ENCODE measurements at regions not wholly inside any gene's neighbourhood (a gene's known extent, or its start where the extent isn't known, plus 50 kb on each side); places are given as distances from the start of the nearest gene placed in this dataset.
A peak's percentile ranks its signal among the peaks of the same experiment; 100 is the strongest.

GRCh38 chr15:98123834-98124233 lies 163.3 kb downstream of the ARRDC4 start:
- Histone ChIP-seq H3K4me3 (ENCODE audit: low read length) (peak overlapping the region; percentile 28), H3K27me3 (replicated peaks; ENCODE audit: control insufficient read depth, insufficient read depth, low read length) (no peaks in the 10 kb centered on the region), H3K9me3 (ENCODE audit: control insufficient read depth, low read length) (no peaks in the 10 kb centered on the region), H3K4me1 (ENCODE audit: control insufficient read depth, insufficient read depth, low read length) (peaks cover 46% of the 10 kb centered on the region), H3K9ac (ENCODE audit: low read length) (no peak overlapping the region), H3K36me3 (ENCODE audit: control insufficient read depth, insufficient read depth, low read length, severe bottlenecking) (no peaks in the 10 kb centered on the region)
- DNase-seq (ENCODE audit: low read depth): no peak

- no peak for DNase-seq (ENCODE audit: low read depth)
- H3K4me1 ChIP-seq (ENCODE audit: control insufficient read depth, insufficient read depth, low read length): peaks cover 46% of the 10 kb centered on the region
- no peak overlapping the region for H3K9ac ChIP-seq (ENCODE audit: low read length)
- H3K27me3 ChIP-seq (replicated peaks; ENCODE audit: control insufficient read depth, insufficient read depth, low read length): no peaks in the 10 kb centered on the region
- H3K4me3 ChIP-seq (ENCODE audit: low read length): no peak overlapping the region
- no peaks in the 10 kb centered on the region for H3K36me3 ChIP-seq (ENCODE audit: control insufficient read depth, insufficient read depth, low read length, severe bottlenecking)
- H3K9me3 ChIP-seq (ENCODE audit: control insufficient read depth, low read length): no peaks in the 10 kb centered on the region
These were observed 164.1 kb downstream of the ARRDC4 start for GRCh38 chr15:98124581-98124980.

- H3K9me3 ChIP-seq (ENCODE audit: control insufficient read depth, low read length): no peaks in the 10 kb centered on the region
- H3K9ac ChIP-seq (ENCODE audit: low read length): no peak overlapping the region
- H3K4me1 ChIP-seq (ENCODE audit: control insufficient read depth, insufficient read depth, low read length): peaks cover 38% of the 10 kb centered on the region
- H3K36me3 ChIP-seq (ENCODE audit: control insufficient read depth, insufficient read depth, low read length, severe bottlenecking): no peaks in the 10 kb centered on the region
- H3K4me3 ChIP-seq (ENCODE audit: low read length): no peak overlapping the region
- no peaks in the 10 kb centered on the region for H3K27me3 ChIP-seq (replicated peaks; ENCODE audit: control insufficient read depth, insufficient read depth, low read length)
- no peak for DNase-seq (ENCODE audit: low read depth)
These were observed 166.0 kb downstream of the ARRDC4 start for GRCh38 chr15:98126326-98127085.

- H3K4me1 ChIP-seq (ENCODE audit: control insufficient read depth, insufficient read depth, low read length): peaks cover 41% of the 10 kb centered on the region
- no peak overlapping the region for H3K9ac ChIP-seq (ENCODE audit: low read length)
- H3K4me3 ChIP-seq (ENCODE audit: low read length): no peak overlapping the region
- no peak for DNase-seq (ENCODE audit: low read depth)
- no peaks in the 10 kb centered on the region for H3K36me3 ChIP-seq (ENCODE audit: control insufficient read depth, insufficient read depth, low read length, severe bottlenecking)
- H3K9me3 ChIP-seq (ENCODE audit: control insufficient read depth, low read length): no peaks in the 10 kb centered on the region
- H3K27me3 ChIP-seq (replicated peaks; ENCODE audit: control insufficient read depth, insufficient read depth, low read length): no peaks in the 10 kb centered on the region
These were observed 167.1 kb downstream of the ARRDC4 start for GRCh38 chr15:98127586-98127985.

GRCh38 chr15:98131924-98132323 lies 171.4 kb downstream of the ARRDC4 start:
- H3K9me3 ChIP-seq (ENCODE audit: control insufficient read depth, low read length): no peaks in the 10 kb centered on the region
- H3K36me3 ChIP-seq (ENCODE audit: control insufficient read depth, insufficient read depth, low read length, severe bottlenecking): no peaks in the 10 kb centered on the region
- no peak for DNase-seq (ENCODE audit: low read depth)

GRCh38 chr15:98134905-98135304 lies 174.4 kb downstream of the ARRDC4 start:
- H3K9me3 ChIP-seq (ENCODE audit: control insufficient read depth, low read length): no peaks in the 10 kb centered on the region
- H3K27me3 ChIP-seq (replicated peaks; ENCODE audit: control insufficient read depth, insufficient read depth, low read length): no peaks in the 10 kb centered on the region
- peaks cover 28% of the 10 kb centered on the region for H3K4me1 ChIP-seq (ENCODE audit: control insufficient read depth, insufficient read depth, low read length)
- no peaks in the 10 kb centered on the region for H3K36me3 ChIP-seq (ENCODE audit: control insufficient read depth, insufficient read depth, low read length, severe bottlenecking)
- no peak overlapping the region for H3K4me3 ChIP-seq (ENCODE audit: low read length)
- no peak overlapping the region for H3K9ac ChIP-seq (ENCODE audit: low read length)
- DNase-seq (ENCODE audit: low read depth): no peak

More at GRCh38 chr15:98131924-98132323, 171.4 kb downstream of the ARRDC4 start:
- Histone ChIP-seq H3K4me3 (ENCODE audit: low read length) (no peak overlapping the region), H3K9ac (ENCODE audit: low read length) (no peak overlapping the region), H3K27me3 (replicated peaks; ENCODE audit: control insufficient read depth, insufficient read depth, low read length) (no peaks in the 10 kb centered on the region), H3K4me1 (ENCODE audit: control insufficient read depth, insufficient read depth, low read length) (peaks cover 34% of the 10 kb centered on the region)

- Histone ChIP-seq H3K9ac (ENCODE audit: low read length) (no peak overlapping the region), H3K36me3 (ENCODE audit: control insufficient read depth, insufficient read depth, low read length, severe bottlenecking) (no peaks in the 10 kb centered on the region), H3K27me3 (replicated peaks; ENCODE audit: control insufficient read depth, insufficient read depth, low read length) (no peaks in the 10 kb centered on the region), H3K4me3 (ENCODE audit: low read length) (no peak overlapping the region), H3K9me3 (ENCODE audit: control insufficient read depth, low read length) (no peaks in the 10 kb centered on the region), H3K4me1 (ENCODE audit: control insufficient read depth, insufficient read depth, low read length) (peaks cover 9% of the 10 kb centered on the region)
- DNase-seq (ENCODE audit: low read depth): no peak
These were observed 178.4 kb downstream of the ARRDC4 start for GRCh38 chr15:98138910-98139309.

- Histone ChIP-seq H3K4me1 (ENCODE audit: control insufficient read depth, insufficient read depth, low read length) (peaks cover 8% of the 10 kb centered on the region), H3K4me3 (ENCODE audit: low read length) (no peak overlapping the region), H3K9ac (ENCODE audit: low read length) (no peak overlapping the region), H3K27me3 (replicated peaks; ENCODE audit: control insufficient read depth, insufficient read depth, low read length) (no peaks in the 10 kb centered on the region), H3K9me3 (ENCODE audit: control insufficient read depth, low read length) (no peaks in the 10 kb centered on the region), H3K36me3 (ENCODE audit: control insufficient read depth, insufficient read depth, low read length, severe bottlenecking) (no peaks in the 10 kb centered on the region)
- no peak for DNase-seq (ENCODE audit: low read depth)
These were observed 178.8 kb downstream of the ARRDC4 start for GRCh38 chr15:98139337-98139736.

- Histone ChIP-seq H3K4me1 (ENCODE audit: control insufficient read depth, insufficient read depth, low read length) (no peaks in the 10 kb centered on the region), H3K9me3 (ENCODE audit: control insufficient read depth, low read length) (no peaks in the 10 kb centered on the region), H3K9ac (ENCODE audit: low read length) (no peak overlapping the region), H3K36me3 (ENCODE audit: control insufficient read depth, insufficient read depth, low read length, severe bottlenecking) (no peaks in the 10 kb centered on the region), H3K4me3 (ENCODE audit: low read length) (no peak overlapping the region), H3K27me3 (replicated peaks; ENCODE audit: control insufficient read depth, insufficient read depth, low read length) (no peaks in the 10 kb centered on the region)
- no peak for DNase-seq (ENCODE audit: low read depth)
These were observed 182.1 kb downstream of the ARRDC4 start for GRCh38 chr15:98142572-98142971.

GRCh38 chr15:98143116-98143515 lies 182.6 kb downstream of the ARRDC4 start:
- no peak for DNase-seq (ENCODE audit: low read depth)
- Histone ChIP-seq H3K9me3 (ENCODE audit: control insufficient read depth, low read length) (no peaks in the 10 kb centered on the region), H3K4me1 (ENCODE audit: control insufficient read depth, insufficient read depth, low read length) (no peaks in the 10 kb centered on the region), H3K36me3 (ENCODE audit: control insufficient read depth, insufficient read depth, low read length, severe bottlenecking) (no peaks in the 10 kb centered on the region), H3K27me3 (replicated peaks; ENCODE audit: control insufficient read depth, insufficient read depth, low read length) (no peaks in the 10 kb centered on the region), H3K4me3 (ENCODE audit: low read length) (no peak overlapping the region), H3K9ac (ENCODE audit: low read length) (no peak overlapping the region)

- no peaks in the 10 kb centered on the region for H3K36me3 ChIP-seq (ENCODE audit: control insufficient read depth, insufficient read depth, low read length, severe bottlenecking)
- no peaks in the 10 kb centered on the region for H3K9me3 ChIP-seq (ENCODE audit: control insufficient read depth, low read length)
- H3K4me1 ChIP-seq (ENCODE audit: control insufficient read depth, insufficient read depth, low read length): no peaks in the 10 kb centered on the region
- no peak overlapping the region for H3K9ac ChIP-seq (ENCODE audit: low read length)
- H3K4me3 ChIP-seq (ENCODE audit: low read length): no peak overlapping the region
- no peaks in the 10 kb centered on the region for H3K27me3 ChIP-seq (replicated peaks; ENCODE audit: control insufficient read depth, insufficient read depth, low read length)
- DNase-seq (ENCODE audit: low read depth): no peak
These were observed 183.9 kb downstream of the ARRDC4 start for GRCh38 chr15:98144388-98144787.
